ENCODE measurements at regions not wholly inside any gene's neighbourhood (a gene's known extent, or its start where the extent isn't known, plus 50 kb on each side); places are given as distances from the start of the nearest gene placed in this dataset.
"Not testable (repeated sequence)": the region's sequence is repeated elsewhere in the genome, so short reads cannot be mapped to it uniquely, and the experiment has no call there.

- no peak for DNase-seq (ENCODE audit: low read depth, low spot score)
- Histone ChIP-seq H3K27me3 (ENCODE audit: control insufficient read depth, insufficient read depth, low read length) (no peaks in the 10 kb centered on the region), H3K27ac (ENCODE audit: low read depth, low read length) (no peak overlapping the region), H3K9me3 (ENCODE audit: control insufficient read depth, insufficient read depth, low read length) (no peaks in the 10 kb centered on the region), H3K4me3 (ENCODE audit: low read depth, low read length) (no peak overlapping the region)
- TF ChIP-seq CTCF (IDR thresholded peaks at IDR 0.05; ENCODE audit: low read depth, low read length) = no peak
- ChIA-PET CTCF (interaction anchor here (0.5 kb wide), 1 partner anchor 143 kb away, joined by 3 read pairs; no protein-coding TSS in a partner anchor), POLR2A (no interaction called here)
Measured at GRCh38 chr17:14730821-14731220, 429.9 kb downstream of the HS3ST3B1 start.

- no peak for TF ChIP-seq CTCF (IDR thresholded peaks at IDR 0.05; ENCODE audit: low read depth, low read length)
- Histone ChIP-seq H3K27ac (ENCODE audit: low read depth, low read length) (no peak overlapping the region), H3K4me3 (ENCODE audit: low read depth, low read length) (no peak overlapping the region), H3K27me3 (ENCODE audit: control insufficient read depth, insufficient read depth, low read length) (no peaks in the 10 kb centered on the region), H3K9me3 (ENCODE audit: control insufficient read depth, insufficient read depth, low read length) (no peaks in the 10 kb centered on the region)
- ChIA-PET POLR2A (no interaction called here), CTCF (interaction anchor here (0.5 to 1.0 kb wide), 2 partner anchors 200 to 431 kb away, joined by 5 read pairs; no protein-coding TSS in a partner anchor)
- DNase-seq (ENCODE audit: low read depth, low spot score) = no peak
Measured at GRCh38 chr17:14725729-14726128, 424.8 kb downstream of the HS3ST3B1 start.

- Histone ChIP-seq H3K4me3 (ENCODE audit: low read depth, low read length) (no peak overlapping the region), H3K27me3 (ENCODE audit: control insufficient read depth, insufficient read depth, low read length) (no peaks in the 10 kb centered on the region), H3K9me3 (ENCODE audit: control insufficient read depth, insufficient read depth, low read length) (no peaks in the 10 kb centered on the region), H3K27ac (ENCODE audit: low read depth, low read length) (no peak overlapping the region)
- CTCF ChIA-PET = interaction anchor here (0.5 kb wide), 1 partner anchor 300 kb away, joined by 4 read pairs; no protein-coding TSS in a partner anchor
- no peak for DNase-seq (ENCODE audit: low read depth, low spot score)
- no peak for TF ChIP-seq CTCF (IDR thresholded peaks at IDR 0.05; ENCODE audit: low read depth, low read length)
- POLR2A ChIA-PET = no interaction called here
Measured at GRCh38 chr17:14724770-14725169, 423.9 kb downstream of the HS3ST3B1 start.

GRCh38 chr17:14723349-14723748 is 422.5 kb downstream of the HS3ST3B1 start:
- CTCF ChIA-PET; H3K27ac ChIP-seq (ENCODE audit: low read depth, low read length); H3K9me3 ChIP-seq (ENCODE audit: control insufficient read depth, insufficient read depth, low read length); H3K4me3 ChIP-seq (ENCODE audit: low read depth, low read length); POLR2A ChIA-PET; DNase-seq (ENCODE audit: low read depth, low spot score); H3K27me3 ChIP-seq (ENCODE audit: control insufficient read depth, insufficient read depth, low read length): not testable (repeated sequence)

- Histone ChIP-seq H3K27me3 (ENCODE audit: control insufficient read depth, insufficient read depth, low read length) (no peaks in the 10 kb centered on the region), H3K4me3 (ENCODE audit: low read depth, low read length) (no peak overlapping the region), H3K9me3 (ENCODE audit: control insufficient read depth, insufficient read depth, low read length) (no peaks in the 10 kb centered on the region), H3K27ac (ENCODE audit: low read depth, low read length) (no peak overlapping the region)
- no peak for TF ChIP-seq CTCF (IDR thresholded peaks at IDR 0.05; ENCODE audit: low read depth, low read length)
- ChIA-PET CTCF (interaction anchor here (0.6 kb wide), 1 partner anchor 17 kb away, joined by 3 read pairs; no protein-coding TSS in a partner anchor), POLR2A (interaction anchor here (0.7 kb wide), 1 partner anchor 71 kb away, joined by 3 read pairs; no protein-coding TSS in a partner anchor)
- no peak for DNase-seq (ENCODE audit: low read depth, low spot score)
Measured at GRCh38 chr17:14719942-14720341, 419.1 kb downstream of the HS3ST3B1 start.

GRCh38 chr17:14717859-14718258 is 417.0 kb downstream of the HS3ST3B1 start:
- no peaks in the 10 kb centered on the region for H3K9me3 ChIP-seq (ENCODE audit: control insufficient read depth, insufficient read depth, low read length)
- no peaks in the 10 kb centered on the region for H3K27me3 ChIP-seq (ENCODE audit: control insufficient read depth, insufficient read depth, low read length)
- no peak overlapping the region for H3K4me3 ChIP-seq (ENCODE audit: low read depth, low read length)
- H3K27ac ChIP-seq (ENCODE audit: low read depth, low read length) = no peak overlapping the region
- CTCF ChIA-PET = no interaction called here
- no peak for TF ChIP-seq CTCF (IDR thresholded peaks at IDR 0.05; ENCODE audit: low read depth, low read length)
- POLR2A ChIA-PET = no interaction called here
- no peak for DNase-seq (ENCODE audit: low read depth, low spot score)
